ENCODE measurements at regions not wholly inside any gene's neighbourhood (a gene's known extent, or its start where the extent isn't known, plus 50 kb on each side); places are given as distances from the start of the nearest gene placed in this dataset.

DNA sequence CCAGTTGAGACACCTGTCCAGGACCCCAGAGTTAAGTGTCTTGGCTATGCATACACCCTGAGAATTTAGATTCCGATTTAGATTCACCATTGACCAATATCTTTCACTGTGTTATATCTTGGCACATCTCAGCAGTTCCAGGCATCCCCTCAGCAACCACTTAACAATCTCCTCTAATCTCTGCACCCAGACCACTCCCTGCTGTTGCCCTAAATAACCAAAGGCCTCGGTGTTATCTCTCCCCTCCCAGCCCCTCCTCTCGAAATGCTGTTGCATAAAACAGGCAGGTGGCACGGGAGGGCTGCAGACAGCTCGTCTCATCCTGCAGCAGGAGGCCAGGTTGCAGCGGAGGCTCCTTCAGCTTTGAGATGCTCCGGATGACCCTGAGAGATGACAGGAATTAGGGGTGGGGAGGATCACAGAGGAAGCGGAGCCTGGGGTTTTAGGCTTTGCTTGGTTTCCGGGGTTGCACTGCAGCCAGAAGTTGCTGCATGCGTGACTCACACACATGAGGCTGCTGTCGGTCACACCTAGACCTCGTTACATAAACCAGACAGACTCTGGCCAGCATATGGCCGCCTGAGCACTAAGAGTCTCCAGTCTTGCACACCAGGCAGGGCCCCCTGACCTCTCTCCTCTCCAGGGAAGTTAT, 210.3 kb upstream of the USP9Y start:
- TF ChIP-seq, protein P1, sequence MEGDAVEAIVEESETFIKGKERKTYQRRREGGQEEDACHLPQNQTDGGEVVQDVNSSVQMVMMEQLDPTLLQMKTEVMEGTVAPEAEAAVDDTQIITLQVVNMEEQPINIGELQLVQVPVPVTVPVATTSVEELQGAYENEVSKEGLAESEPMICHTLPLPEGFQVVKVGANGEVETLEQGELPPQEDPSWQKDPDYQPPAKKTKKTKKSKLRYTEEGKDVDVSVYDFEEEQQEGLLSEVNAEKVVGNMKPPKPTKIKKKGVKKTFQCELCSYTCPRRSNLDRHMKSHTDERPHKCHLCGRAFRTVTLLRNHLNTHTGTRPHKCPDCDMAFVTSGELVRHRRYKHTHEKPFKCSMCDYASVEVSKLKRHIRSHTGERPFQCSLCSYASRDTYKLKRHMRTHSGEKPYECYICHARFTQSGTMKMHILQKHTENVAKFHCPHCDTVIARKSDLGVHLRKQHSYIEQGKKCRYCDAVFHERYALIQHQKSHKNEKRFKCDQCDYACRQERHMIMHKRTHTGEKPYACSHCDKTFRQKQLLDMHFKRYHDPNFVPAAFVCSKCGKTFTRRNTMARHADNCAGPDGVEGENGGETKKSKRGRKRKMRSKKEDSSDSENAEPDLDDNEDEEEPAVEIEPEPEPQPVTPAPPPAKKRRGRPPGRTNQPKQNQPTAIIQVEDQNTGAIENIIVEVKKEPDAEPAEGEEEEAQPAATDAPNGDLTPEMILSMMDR (IDR thresholded peaks at IDR 0.05) = no peak
- no peak for TF ChIP-seq POLR2AphosphoS5 (IDR thresholded peaks at IDR 0.05)
- no peak for TF ChIP-seq POLR2A (IDR thresholded peaks at IDR 0.05)
- TF ChIP-seq EP300 (IDR thresholded peaks at IDR 0.05) = no peak

All from stomach (tissue), 4 donors.